ENCODE measurements at regions not wholly inside any gene's neighbourhood (a gene's known extent, or its start where the extent isn't known, plus 50 kb on each side); places are given as distances from the start of the nearest gene placed in this dataset.

- POLR2A ChIA-PET = no interaction called here
- no peaks in the 10 kb centered on the region for H3K9me3 Mint-ChIP-seq
- no peak for DNase-seq
- H3K4me3 Mint-ChIP-seq = no peak overlapping the region
- H3K4me1 Mint-ChIP-seq = no peaks in the 10 kb centered on the region
- CTCF ChIA-PET = no interaction called here
- H3K27me3 Mint-ChIP-seq = peaks cover 12% of the 10 kb centered on the region
- no peaks in the 10 kb centered on the region for H3K36me3 Mint-ChIP-seq (ENCODE audit: low read depth)
- no peak overlapping the region for H3K27ac Mint-ChIP-seq
Observed at GRCh38 chr1:30610917-30611316, 112.5 kb downstream of the MATN1 start.

GRCh38 chr1:30609999-30610345 lies 113.4 kb downstream of the MATN1 start:
- ChIA-PET CTCF (no interaction called here), POLR2A (no interaction called here)
- Mint-ChIP-seq H3K4me3 (no peak overlapping the region), H3K9me3 (no peaks in the 10 kb centered on the region), H3K36me3 (ENCODE audit: low read depth) (no peaks in the 10 kb centered on the region), H3K4me1 (no peaks in the 10 kb centered on the region), H3K27ac (no peak overlapping the region), H3K27me3 (peaks cover 10% of the 10 kb centered on the region)
- no peak for DNase-seq

- POLR2A ChIA-PET = interaction anchor here (0.7 kb wide), 1 partner anchor 154 kb away, joined by 3 read pairs; no protein-coding TSS in a partner anchor
- H3K27me3 Mint-ChIP-seq = peaks cover 8% of the 10 kb centered on the region
- no peaks in the 10 kb centered on the region for H3K9me3 Mint-ChIP-seq
- no peak for DNase-seq
- H3K27ac Mint-ChIP-seq = no peak overlapping the region
- no peak overlapping the region for H3K4me3 Mint-ChIP-seq
- no peaks in the 10 kb centered on the region for H3K4me1 Mint-ChIP-seq
- no peaks in the 10 kb centered on the region for H3K36me3 Mint-ChIP-seq (ENCODE audit: low read depth)
- CTCF ChIA-PET = no interaction called here
Observed at GRCh38 chr1:30609336-30609998, 113.9 kb downstream of the MATN1 start.

- Mint-ChIP-seq H3K27me3 (peaks cover 10% of the 10 kb centered on the region), H3K4me1 (no peaks in the 10 kb centered on the region), H3K4me3 (no peak overlapping the region), H3K27ac (no peak overlapping the region), H3K36me3 (ENCODE audit: low read depth) (no peaks in the 10 kb centered on the region), H3K9me3 (no peaks in the 10 kb centered on the region)
- POLR2A ChIA-PET = no interaction called here
- no peak for DNase-seq
- CTCF ChIA-PET = no interaction called here
Observed at GRCh38 chr1:30607723-30608122, 115.7 kb downstream of the MATN1 start.

GRCh38 chr1:30606166-30606565 lies 117.2 kb downstream of the MATN1 start:
- CTCF ChIA-PET = no interaction called here
- Mint-ChIP-seq H3K9me3 (no peaks in the 10 kb centered on the region), H3K27ac (no peak overlapping the region), H3K4me3 (no peak overlapping the region), H3K4me1 (no peaks in the 10 kb centered on the region), H3K36me3 (ENCODE audit: low read depth) (no peaks in the 10 kb centered on the region), H3K27me3 (peaks cover 10% of the 10 kb centered on the region)
- POLR2A ChIA-PET = no interaction called here
- DNase-seq = no peak

- no peaks in the 10 kb centered on the region for H3K36me3 Mint-ChIP-seq (ENCODE audit: low read depth)
- no peak for DNase-seq
- H3K4me1 Mint-ChIP-seq = no peaks in the 10 kb centered on the region
- H3K27me3 Mint-ChIP-seq = peaks cover 10% of the 10 kb centered on the region
- no peak overlapping the region for H3K4me3 Mint-ChIP-seq
- H3K9me3 Mint-ChIP-seq = no peaks in the 10 kb centered on the region
- ChIA-PET CTCF (no interaction called here), POLR2A (no interaction called here)
- H3K27ac Mint-ChIP-seq = no peak overlapping the region
Observed at GRCh38 chr1:30605441-30605920, 117.9 kb downstream of the MATN1 start.

- POLR2A ChIA-PET = no interaction called here
Observed at GRCh38 chr1:30604801-30605440, 118.5 kb downstream of the MATN1 start.

GRCh38 chr1:30603081-30603858 lies 120.1 kb downstream of the MATN1 start:
- Mint-ChIP-seq H3K9me3 (no peaks in the 10 kb centered on the region), H3K4me3 (no peak overlapping the region), H3K4me1 (no peaks in the 10 kb centered on the region), H3K27me3 (peaks cover 5% of the 10 kb centered on the region), H3K36me3 (ENCODE audit: low read depth) (no peaks in the 10 kb centered on the region), H3K27ac (no peak overlapping the region)
- ChIA-PET POLR2A (no interaction called here), CTCF (interaction anchor here (0.9 kb wide), 1 partner anchor 11 kb away, joined by 3 read pairs; no protein-coding TSS in a partner anchor)
- no peak for DNase-seq

More at GRCh38 chr1:30604801-30605440, 118.5 kb downstream of the MATN1 start:
- H3K27me3 Mint-ChIP-seq = peaks cover 10% of the 10 kb centered on the region
- H3K27ac Mint-ChIP-seq = no peak overlapping the region
- CTCF ChIA-PET = no interaction called here
- H3K36me3 Mint-ChIP-seq (ENCODE audit: low read depth) = no peaks in the 10 kb centered on the region
- no peak for DNase-seq
- H3K9me3 Mint-ChIP-seq = no peaks in the 10 kb centered on the region
- no peaks in the 10 kb centered on the region for H3K4me1 Mint-ChIP-seq
- H3K4me3 Mint-ChIP-seq = no peak overlapping the region

- Mint-ChIP-seq H3K4me1 (no peaks in the 10 kb centered on the region), H3K27me3 (peaks cover 2% of the 10 kb centered on the region), H3K36me3 (ENCODE audit: low read depth) (no peaks in the 10 kb centered on the region), H3K9me3 (no peaks in the 10 kb centered on the region), H3K4me3 (no peak overlapping the region), H3K27ac (no peak overlapping the region)
- CTCF ChIA-PET = no interaction called here
- DNase-seq = no peak
- POLR2A ChIA-PET = no interaction called here
Observed at GRCh38 chr1:30601316-30602085, 121.9 kb downstream of the MATN1 start.

- Mint-ChIP-seq H3K27me3 (peaks cover 2% of the 10 kb centered on the region), H3K9me3 (no peaks in the 10 kb centered on the region), H3K4me3 (no peak overlapping the region), H3K4me1 (no peaks in the 10 kb centered on the region), H3K36me3 (ENCODE audit: low read depth) (no peaks in the 10 kb centered on the region), H3K27ac (no peak overlapping the region)
- CTCF ChIA-PET = no interaction called here
- POLR2A ChIA-PET = no interaction called here
- DNase-seq = no peak
Observed at GRCh38 chr1:30600706-30601105, 122.7 kb downstream of the MATN1 start.

GRCh38 chr1:30600258-30600657 lies 123.1 kb downstream of the MATN1 start:
- Mint-ChIP-seq H3K4me1 (no peaks in the 10 kb centered on the region), H3K4me3 (no peak overlapping the region), H3K36me3 (ENCODE audit: low read depth) (no peaks in the 10 kb centered on the region), H3K27ac (no peak overlapping the region), H3K27me3 (peaks cover 3% of the 10 kb centered on the region), H3K9me3 (no peaks in the 10 kb centered on the region)
- ChIA-PET CTCF (no interaction called here), POLR2A (no interaction called here)
- DNase-seq = no peak

GRCh38 chr1:30599721-30600120 lies 123.7 kb downstream of the MATN1 start:
- no peaks in the 10 kb centered on the region for H3K4me1 Mint-ChIP-seq
- CTCF ChIA-PET = no interaction called here

GRCh38 chr1:30598571-30599114 lies 124.7 kb downstream of the MATN1 start:
- H3K27me3 Mint-ChIP-seq = peaks cover 8% of the 10 kb centered on the region
- POLR2A ChIA-PET = no interaction called here
- CTCF ChIA-PET = no interaction called here
- DNase-seq = no peak
- no peaks in the 10 kb centered on the region for H3K36me3 Mint-ChIP-seq (ENCODE audit: low read depth)
- H3K4me1 Mint-ChIP-seq = no peaks in the 10 kb centered on the region
- H3K27ac Mint-ChIP-seq = no peak overlapping the region
- no peak overlapping the region for H3K4me3 Mint-ChIP-seq
- H3K9me3 Mint-ChIP-seq = no peaks in the 10 kb centered on the region

More at GRCh38 chr1:30599721-30600120, 123.7 kb downstream of the MATN1 start:
- no peaks in the 10 kb centered on the region for H3K36me3 Mint-ChIP-seq (ENCODE audit: low read depth)
- DNase-seq = no peak
- H3K27ac Mint-ChIP-seq = no peak overlapping the region
- POLR2A ChIA-PET = no interaction called here
- H3K9me3 Mint-ChIP-seq = no peaks in the 10 kb centered on the region
- no peak overlapping the region for H3K4me3 Mint-ChIP-seq
- H3K27me3 Mint-ChIP-seq = peaks cover 5% of the 10 kb centered on the region
